HG03521 (cell line): ENCODE measurements at regions not wholly inside any gene's neighbourhood (a gene's known extent, or its start where the extent isn't known, plus 50 kb on each side); places are given as distances from the start of the nearest gene placed in this dataset.

Experiments
- ATAC-seq: cut with Tn5 transposase; IDR thresholded peaks from one replicate; pipeline ENCODE4 v1.9.1; 2021; ENCODE audit warnings: mild to moderate bottlenecking, moderate library complexity; ENCODE audit not compliant: unreplicated experiment

DNA sequence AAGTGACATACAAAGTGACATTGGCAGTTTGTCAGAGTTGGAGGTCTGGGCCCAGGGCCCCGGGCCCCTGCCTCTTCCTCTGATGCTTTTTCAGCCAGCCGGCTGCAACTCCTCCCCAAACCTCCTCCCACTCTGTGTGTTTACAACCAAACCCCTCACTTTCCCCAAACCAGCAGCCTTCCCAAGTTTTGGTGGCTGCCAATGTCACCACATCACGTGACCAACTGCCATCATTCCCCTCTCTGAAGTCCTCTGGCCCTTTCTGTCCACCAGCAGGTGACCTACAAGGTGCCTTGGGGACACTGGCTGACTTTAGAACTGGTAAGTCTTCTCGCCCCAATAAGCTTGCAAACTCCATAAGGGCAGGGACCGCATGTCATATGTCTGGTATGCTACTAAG is 357.7 kb downstream of the BCOR start:
- ATAC-seq = no peak

DNA sequence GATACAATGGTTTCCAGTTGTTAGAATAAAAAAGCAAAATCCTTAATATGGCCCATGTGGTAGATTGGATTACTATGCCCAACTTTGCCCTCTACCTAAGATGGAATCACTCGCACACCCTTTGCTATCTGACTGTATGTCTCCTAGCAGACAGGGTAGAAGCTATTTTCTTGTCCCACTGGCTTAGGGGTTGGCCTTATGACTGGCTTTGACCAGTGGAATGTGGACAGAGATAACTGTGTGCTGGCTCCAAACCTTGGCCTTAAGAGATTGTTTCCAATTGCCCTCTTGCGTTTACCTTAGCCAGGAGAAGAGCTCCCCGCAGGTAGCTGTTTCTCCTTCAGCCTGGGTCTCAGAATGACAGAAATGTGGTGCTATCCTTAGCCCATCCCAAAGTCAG is 355.9 kb downstream of the BCOR start:
- no peak for ATAC-seq

DNA sequence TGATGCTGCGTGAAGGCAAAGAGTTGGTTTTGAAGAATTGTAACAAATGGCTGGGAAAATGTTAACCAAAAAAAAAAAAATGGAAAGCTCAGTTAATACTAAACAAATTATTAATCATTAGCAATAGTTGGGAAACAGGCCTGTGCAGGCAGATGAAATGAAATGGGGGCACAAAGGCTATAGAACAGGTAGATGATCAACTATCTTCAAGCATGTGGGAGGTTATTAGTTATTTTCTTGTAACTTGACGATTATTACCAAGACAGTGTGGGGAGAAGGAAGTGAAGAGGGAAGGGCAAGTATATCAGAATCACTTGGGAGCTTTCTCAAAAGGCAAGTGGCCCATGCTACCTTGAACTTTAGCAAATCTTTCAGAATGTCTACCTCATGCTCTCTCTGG is 351.9 kb downstream of the BCOR start:
- no peak for ATAC-seq

DNA sequence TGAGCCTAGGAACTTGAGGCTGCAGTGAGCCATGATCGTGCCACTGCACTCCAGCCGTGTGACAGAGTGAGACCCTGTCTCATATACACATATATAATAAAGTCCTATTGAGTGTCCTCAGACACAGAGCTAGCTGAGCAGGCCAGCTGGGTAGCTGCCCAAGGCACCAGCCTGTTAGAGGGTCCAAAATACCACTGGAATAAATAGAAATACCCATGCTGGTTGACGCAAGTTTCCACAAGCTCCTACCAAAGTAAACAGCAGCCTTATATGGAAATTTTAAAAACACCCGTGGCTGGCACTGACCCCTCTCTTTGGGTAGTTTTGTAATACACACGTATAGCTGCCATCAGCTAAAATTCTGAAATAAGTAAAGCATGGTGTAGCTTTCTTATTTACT is 348.6 kb downstream of the BCOR start:
- ATAC-seq = no peak

DNA sequence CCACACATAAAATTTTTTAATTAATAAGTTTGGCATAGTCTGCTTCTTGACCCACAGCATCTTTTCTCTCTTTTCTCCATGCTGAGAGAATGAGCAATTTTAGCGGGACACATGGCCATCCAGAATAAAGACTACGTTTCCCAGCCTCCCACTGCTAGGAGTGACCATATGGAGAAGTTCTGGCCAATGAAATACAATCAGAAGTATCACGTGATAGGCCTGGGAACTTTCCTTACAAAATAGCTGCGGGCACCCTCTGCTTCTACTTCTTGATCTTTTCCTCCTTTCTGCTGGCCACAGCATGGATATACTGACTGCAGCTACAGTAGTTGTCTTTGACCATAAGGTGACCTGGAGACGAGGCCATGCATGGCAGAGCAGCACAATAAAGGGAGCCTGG is 348.0 kb downstream of the BCOR start:
- no peak for ATAC-seq

DNA sequence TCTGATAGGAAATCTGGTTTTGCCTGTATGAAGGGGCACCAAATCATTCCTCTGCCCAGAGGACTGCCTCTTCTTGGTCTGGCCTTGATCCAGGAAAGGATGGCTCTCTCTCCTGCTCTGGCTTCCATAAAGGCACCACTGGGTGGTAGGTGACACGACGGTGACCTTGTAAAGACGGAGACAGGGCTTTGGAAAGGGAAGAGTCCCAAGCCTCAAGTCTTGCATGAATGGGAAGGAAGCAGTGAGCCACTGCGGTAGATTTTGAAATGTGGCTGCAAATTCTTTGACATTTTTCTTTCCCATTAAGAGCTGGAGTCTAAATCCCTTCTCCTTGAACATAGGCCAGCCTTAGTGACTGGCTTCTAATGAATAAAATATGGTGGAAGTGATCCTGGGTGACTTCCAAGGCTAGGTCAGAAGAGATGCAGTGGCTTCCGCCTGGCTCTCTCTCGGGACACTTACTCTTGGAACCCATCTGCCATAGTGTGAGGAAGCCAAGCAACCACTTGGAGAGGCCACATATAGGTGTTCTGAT is 347.4 kb downstream of the BCOR start:
- no peak for ATAC-seq

DNA sequence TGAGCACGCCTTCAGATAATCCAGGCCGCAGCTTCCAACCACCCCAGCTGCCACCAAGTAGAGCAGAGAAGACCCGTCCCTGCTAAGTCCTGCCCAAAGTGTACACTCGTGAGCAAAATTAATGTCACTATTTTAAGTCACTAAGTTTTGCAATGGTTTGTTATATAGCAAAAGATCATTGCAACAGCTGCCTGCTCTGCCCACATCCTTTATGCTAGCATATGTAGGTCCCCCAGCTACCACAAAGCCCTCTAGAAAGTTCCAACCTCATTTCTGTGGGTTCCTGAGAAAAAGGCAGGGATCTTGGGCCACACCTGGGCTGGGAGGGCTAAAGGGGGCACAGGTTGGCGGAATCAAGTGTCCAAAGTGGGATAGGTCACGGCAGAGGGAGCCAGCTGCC is 346.9 kb downstream of the BCOR start:
- no peak for ATAC-seq

DNA sequence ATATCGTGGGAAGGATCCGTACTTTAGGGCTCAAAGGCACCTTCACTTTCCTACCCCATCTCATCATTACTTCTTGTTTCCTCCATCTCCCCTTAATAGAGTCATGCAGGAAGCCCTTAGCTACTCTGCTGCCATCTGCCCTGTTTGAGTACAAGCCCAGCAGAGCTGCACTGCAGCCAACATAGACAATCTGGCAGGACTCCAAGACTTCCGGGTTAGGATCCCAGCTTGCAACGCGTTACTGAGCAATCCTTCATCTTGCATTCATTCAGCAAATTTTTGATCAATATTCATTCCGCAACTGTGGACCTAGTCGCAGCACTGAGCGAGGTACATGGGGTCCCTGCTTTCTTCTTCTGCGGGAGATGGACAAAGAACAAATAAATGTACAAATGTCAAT is 344.9 kb downstream of the BCOR start:
- ATAC-seq = no peak

DNA sequence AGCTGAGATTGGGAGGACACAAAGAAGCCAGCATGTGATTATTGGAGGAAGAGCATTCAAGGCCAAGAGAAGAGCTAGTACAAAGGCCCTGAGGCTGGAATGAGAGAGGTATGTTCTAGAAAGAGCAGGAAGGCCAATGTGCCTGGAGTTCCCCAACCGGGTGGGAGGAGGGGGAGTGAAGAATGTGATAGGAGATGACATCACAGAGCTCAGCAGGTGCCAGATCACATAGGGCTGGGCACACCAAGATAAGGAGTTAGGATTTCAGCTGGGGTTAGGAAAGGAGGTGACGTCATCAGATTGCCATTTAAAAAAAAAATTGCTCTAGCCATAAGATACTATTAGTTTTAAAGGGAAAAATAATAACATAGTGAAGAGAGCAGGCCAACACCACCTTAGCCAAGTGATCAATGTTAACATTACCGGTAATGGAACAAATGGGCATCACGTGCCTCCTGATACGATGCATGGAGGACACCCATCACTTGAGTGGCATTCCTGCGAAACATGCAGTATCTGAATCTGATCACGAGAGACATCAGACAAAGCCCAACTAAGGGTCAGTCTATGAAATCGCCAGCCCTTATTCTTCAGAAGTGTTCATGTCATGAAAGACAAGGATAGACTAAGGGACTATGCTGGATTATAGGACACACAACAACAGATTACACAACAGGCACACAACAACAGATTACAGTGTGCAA is 344.3 kb downstream of the BCOR start:
- ATAC-seq = no peak

DNA sequence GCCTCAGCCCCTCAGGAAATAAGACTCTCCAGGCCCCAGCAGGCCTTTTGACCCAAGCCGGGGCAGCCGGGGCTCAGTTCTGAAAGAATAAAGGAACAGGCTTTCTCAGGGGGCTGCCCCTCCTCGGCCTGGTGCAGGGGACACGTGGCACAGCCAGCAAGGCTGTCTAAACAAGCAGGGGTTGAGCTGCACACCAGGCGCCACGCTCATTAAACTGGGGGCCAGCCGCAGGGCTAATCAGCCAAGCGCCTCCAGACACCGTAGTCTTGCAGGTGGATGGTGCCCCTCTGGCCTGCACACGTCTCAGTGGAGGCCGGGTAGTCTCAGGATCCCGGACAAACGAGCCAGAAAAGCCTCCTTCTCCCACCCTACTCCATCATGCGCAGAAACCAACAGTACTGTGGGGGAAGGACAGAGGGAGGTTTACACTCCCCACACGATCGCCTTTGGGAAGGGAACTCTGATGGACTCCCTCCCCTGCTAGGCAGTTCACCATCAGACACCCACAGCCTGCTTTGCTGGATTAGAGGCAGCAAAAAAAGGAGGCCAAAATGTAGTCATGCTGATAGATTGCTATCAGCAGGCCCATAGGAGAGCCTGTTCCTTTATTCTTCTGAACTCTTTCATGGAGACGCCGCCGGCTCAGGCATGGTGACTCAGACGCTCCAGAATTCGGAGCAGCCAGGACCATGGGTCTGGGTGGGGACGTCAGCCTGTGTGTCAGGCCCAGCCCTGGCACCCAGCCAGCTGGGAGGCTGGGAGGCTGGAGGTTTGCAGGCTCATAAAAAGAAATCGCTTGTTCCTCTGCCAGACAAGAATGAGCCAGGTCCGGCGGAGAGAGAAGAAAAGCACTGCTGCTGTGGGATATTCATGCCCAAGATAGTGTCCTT is 342.4 kb downstream of the BCOR start:
- ATAC-seq = no peak

DNA sequence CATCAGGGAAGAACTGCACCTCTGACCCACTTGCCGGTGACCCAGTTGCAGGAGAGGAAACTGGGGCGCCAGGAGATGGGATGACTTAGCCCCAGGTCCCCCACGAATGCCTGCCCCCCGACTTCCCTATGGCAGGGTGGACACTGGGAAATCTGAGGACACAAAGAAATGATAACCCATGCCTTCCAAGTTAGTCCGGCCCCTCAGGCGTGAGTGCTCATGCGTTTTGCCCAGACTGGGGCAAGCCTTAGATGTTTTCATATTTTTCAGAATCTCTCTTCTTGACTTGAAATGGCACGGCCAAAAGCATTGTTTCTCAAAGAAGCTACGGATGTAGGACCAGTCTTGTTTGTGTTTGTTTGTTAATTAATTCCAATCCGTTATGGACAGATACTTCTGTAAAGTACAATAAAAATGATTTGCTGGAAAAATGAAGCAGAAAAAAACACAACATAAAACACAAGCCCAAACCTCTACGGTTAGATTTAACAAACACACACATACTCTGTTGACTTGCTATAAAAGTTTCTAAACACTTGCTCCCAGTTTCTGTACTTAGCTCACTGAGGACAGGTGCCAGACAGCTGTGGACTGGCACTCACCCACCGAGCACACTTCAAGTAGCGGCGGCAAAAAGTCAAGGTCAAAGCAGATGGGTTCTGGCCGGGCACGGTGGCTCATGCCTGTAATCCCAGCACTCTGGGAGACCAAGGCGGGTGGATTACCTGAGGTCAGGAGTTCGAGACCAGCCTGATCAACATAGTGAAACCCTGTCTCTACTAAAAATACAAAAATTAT is 341.5 kb downstream of the BCOR start:
- ATAC-seq = no peak

DNA sequence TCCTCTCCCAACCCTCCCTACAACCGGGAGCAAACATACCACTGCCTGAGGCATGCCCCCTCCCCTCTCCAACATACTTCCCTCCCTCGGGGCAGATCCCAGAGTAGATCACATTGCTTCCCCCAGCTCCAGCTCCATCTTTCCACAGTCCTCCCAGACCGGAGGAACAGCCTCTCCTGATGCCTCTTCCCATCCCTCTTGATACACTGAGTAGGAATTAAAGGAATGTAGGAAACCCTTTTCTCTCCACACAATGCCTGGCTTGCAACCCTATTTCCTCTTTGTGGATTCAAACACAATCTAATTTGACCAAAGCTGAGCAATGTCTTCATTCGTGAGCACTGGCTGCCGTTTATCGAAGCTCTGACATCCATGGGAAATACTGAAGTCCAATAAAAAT is 339.8 kb downstream of the BCOR start:
- ATAC-seq = no peak

DNA sequence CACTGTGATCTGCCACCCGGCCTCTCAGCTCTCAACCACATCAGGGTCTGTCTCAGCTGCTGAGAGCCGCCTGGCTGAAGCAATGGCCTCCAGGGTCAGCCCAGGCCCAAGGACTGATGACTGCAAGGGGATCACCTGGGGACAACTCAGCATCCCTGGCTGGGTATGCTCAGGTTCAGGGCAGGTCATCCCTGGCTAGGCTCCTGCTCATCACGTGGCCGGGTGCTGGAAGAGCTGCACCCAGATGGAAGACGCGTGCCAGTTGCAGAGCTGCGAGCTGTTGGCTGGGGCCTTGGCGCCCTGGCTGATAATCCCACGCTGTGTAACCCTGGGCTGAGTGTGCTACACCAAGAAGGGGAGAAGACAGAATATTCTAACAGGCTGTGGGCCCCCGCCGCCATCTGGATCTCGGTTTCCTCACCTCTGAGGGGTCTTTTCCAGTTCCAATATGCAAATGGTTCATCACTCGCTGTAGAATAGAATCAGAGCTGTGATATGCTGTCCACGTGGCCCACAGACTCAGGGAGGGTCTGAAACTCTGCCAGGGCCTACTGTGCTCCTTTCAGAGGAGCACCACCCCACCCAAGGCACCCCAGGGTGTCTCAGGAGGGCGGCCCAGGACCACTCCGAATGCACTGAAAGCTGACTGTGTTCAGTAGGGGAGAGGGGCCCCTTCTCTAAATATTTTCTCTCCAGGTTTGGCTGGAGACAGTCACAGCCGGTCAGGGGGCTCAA is 338.8 kb downstream of the BCOR start:
- ATAC-seq = no peak

DNA sequence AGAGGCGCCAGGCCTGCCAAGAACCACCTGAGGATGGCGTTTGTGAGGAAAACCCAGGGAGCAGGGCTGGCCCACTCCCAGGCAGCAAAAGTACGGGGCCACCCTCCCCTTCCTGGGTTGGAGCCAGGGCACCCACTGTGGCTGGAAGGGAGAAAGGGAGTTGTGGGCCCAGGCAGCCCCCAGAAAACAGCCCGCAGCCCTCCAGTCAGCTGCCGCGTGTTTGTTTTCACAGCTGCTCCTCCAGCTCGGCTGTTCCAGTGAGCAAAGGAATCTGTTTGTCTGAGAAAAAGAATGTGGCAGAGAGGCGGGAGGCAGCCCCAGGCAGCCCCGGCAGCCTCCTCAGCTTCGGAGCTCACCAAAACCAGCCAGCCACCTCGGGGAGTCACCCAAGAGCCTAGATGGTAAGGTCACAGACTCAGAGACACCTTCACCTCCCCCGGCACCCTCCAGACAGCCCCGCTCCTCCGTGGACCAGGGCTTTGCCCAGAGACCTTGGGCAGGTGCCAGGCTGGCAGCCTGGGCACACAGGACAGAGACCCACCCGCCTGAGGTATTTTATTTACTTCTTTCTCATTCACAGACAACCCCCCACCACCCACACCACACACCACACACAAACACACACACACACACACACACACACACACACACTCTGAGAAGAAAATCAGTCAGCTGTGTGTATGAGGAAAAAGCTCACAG is 338.1 kb downstream of the BCOR start:
- ATAC-seq = no peak

DNA sequence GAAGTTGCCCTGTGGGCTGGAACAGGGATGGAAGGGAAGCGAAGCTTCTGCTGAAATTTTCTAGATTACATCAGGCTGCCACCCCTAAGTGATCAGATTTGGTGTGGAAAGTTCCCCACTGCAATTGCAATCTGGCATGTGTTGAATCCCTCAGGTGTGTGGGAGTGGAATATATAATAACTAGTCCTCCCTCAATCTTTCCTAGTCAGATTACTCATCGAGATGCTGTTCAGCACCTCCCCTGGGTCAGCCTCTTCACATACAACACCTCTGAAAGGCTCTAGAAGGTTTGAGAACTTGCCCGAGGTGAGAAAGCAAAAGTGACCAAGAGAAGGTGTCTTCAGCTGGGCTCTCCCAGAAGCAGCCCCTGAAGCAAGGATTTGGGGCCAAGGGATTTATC is 336.8 kb downstream of the BCOR start:
- ATAC-seq = no peak

DNA sequence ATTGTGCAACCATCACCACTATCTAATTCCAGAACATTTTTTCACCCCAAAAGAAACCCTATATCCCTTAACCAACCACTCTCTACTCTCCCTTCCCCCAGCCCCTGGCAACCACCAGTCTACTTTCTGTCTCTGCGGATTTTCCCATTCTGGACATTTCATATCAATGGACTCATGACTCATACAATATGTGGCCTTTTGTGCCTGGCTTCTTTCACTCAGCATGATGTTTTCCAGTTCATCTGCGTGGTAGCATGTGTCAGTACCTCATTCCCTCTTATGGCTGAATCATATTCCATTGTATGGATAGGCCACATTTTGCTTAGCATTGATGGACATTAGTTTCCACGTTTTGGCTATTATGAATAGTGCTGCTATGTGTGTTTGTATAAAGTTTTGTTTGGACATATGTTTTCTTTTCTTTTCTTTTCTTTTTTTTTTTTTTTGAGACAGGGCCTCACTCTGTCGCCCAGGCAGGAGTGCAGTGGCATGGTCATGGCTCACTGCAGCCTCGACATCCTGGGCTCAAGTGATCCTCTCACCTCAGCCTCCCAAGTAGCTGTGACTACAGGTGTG is 335.4 kb downstream of the BCOR start:
- no peak for ATAC-seq

DNA sequence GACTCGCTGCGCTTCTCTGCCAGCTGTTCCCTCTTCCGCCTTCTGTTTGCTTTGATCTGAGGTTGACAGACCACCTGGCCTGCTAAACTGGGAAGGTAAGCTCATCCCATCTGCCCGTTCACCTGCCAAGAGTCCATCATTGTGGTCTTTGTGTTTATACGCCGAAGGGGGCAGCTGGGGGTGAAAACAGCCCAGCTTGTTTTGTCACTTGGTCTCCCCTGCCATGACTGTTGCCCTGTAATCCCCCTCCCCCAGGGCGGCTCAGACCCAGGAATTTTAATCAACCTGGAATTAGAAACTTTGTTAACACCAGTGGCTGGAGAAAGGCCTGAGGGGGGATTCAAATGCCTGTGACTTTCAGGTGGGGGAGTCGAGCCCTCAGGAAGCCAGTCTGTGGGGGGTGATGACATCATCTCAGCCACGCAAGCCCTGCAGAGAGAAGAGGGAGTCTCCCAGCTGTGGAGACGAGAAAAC is 333.3 kb downstream of the BCOR start:
- no peak for ATAC-seq

DNA sequence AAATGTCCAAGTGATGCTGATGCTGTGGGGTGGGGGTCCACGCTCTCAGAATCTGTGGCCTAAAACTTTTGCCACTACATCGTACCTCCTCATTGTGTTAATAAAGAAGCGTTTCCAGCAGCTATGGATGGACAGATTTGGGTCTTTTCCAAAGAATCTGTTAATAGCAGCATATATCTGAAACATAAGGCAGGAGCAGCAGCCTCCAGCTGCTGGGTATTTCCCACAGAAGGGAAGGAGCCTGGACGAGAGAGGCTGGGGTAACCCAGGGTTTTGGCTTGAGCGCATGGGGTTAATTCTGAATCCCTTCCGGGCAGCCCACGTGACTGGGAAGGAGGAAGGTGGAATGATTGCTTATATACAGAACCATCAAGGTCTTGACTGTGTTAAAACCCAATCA is 332.4 kb downstream of the BCOR start:
- no peak for ATAC-seq

DNA sequence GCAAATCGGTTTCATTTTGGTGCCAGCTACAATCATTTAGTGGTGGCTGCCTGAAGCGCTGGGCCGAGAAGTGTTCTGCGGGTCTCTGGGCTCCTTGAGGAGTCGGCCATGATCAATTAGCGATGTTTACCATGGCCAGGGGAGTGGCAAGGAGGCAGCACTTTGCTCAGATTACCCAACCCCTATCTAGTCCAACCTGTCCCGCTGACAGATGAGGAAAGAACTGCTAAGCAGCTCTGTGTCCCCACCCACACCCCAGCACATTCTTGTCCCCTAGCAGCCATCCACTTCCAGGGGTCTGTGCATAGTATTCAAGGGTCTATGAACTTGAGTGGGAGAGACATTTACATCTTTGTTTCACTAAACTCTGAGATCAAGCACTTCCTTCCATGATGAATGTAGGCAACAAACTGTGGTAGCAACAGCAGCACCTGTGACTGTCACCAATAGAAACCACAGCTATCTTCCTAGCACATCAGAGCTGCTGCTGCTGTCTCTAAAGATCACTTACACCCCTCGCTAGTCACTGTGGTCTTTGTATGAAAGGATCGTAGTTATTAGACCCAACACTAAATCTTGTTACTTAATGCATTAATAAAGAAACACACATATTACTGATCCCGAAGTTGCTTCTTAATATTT is 331.6 kb downstream of the BCOR start:
- ATAC-seq = no peak
